Activated B cell treated with CpG ODN at 0.5 μM for 24 hours (primary cell): ENCODE measurements at regions not wholly inside any gene's neighbourhood (a gene's known extent, or its start where the extent isn't known, plus 50 kb on each side); places are given as distances from the start of the nearest gene placed in this dataset.

ENCODE experiments used
- ATAC-seq: fragments of 200-7000 bp; cut with Tn5 transposase; one replicate; pipeline ENCODE4 v1.10.0; 2021; ENCODE audit warnings: low read depth, mild to moderate bottlenecking, moderate library complexity
- CTCF ChIA-PET: fragments of 350-600 bp; sonication (Branson Sonifier 250); formaldehyde crosslinking; loops from one replicate; lab custom pipeline; 2021; ENCODE audit warnings: antibody characterized with exemption; lab: Charles Lee
- POLR2A ChIA-PET: fragments of 350-600 bp; sonication (Branson Sonifier 250); formaldehyde crosslinking; loops from one replicate; lab custom pipeline; 2021; ENCODE audit warnings: antibody characterized with exemption; lab: Charles Lee
- DNase-seq: peaks from one replicate; pipeline ENCODE4 v3.0.0; 2022
- H3K27ac Mint-ChIP-seq: one replicate; pipeline ENCODE4 v1.8.0; 2020; ENCODE audit warnings: mixed read lengths
- H3K27me3 Mint-ChIP-seq: one replicate; pipeline ENCODE4 v1.8.0; 2021; ENCODE audit warnings: mixed read lengths
- H3K36me3 Mint-ChIP-seq: one replicate; pipeline ENCODE4 v1.8.0; 2021; ENCODE audit warnings: low read depth, mixed read lengths
- H3K4me1 Mint-ChIP-seq: one replicate; pipeline ENCODE4 v1.8.0; 2021; ENCODE audit warnings: mixed read lengths
- H3K4me3 Mint-ChIP-seq: one replicate; pipeline ENCODE4 v1.8.0; 2020; ENCODE audit warnings: mild to moderate bottlenecking, mixed read lengths
- H3K9me3 Mint-ChIP-seq: one replicate; pipeline ENCODE4 v1.8.0; 2020; ENCODE audit warnings: mixed read lengths
- CTCF ChIP-seq: fragments of 200-600 bp; IDR thresholded peaks from one replicate; pipeline ENCODE4 v1.8.0; 2022; ENCODE audit warnings: antibody characterized with exemption, mild to moderate bottlenecking
- intact Hi-C: fragments of 100-400 bp; cut with micrococcal nuclease; formaldehyde crosslinking; loops from one replicate; pipeline ENCODE4 v1.15.1; 2024

DNA sequence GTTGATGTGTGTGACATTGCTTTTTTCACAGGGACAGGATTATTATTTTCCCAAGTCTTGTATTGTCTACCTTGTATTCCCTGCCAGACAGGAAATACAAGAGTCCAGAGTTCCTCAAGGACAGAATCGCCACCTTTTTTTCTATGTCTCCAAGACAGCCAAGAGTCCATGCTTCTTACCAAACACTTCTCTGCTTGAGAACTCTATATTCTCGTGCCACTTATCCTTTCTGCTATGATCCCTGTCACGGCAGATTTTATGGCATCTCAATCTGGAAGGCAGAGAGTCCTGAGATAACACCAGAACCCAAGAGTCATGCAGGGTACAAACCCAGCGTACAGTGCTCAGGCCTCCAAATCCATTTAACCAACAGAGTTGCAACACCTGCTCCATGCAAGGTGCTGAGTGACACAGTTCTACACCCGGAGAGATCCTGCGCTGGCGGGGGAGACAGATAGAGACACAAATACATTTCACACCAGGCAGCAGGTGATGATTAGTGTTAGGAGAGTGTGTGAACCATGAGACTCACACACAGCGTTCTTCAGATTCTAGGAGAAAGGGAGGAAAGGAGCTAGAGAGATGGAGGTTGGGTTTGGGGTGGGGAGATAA is 107.6 kb downstream of the NAV1 start:
- POLR2A ChIA-PET = no interaction called here
- Mint-ChIP-seq H3K4me3 (no peak overlapping the region), H3K27ac (no peak overlapping the region), H3K4me1 (peaks cover 4% of the 10 kb centered on the region), H3K27me3 (peaks cover 40% of the 10 kb centered on the region), H3K36me3 (no peaks in the 10 kb centered on the region), H3K9me3 (no peaks in the 10 kb centered on the region)
- DNase-seq (no peak), ATAC-seq (no peak)
- no peak for TF ChIP-seq CTCF
- CTCF ChIA-PET = no interaction called here
- intact Hi-C loops = no loop called here

- intact Hi-C loops = no loop called here
Measured at GRCh38 chr1:201647094-201647493, 108.2 kb downstream of the NAV1 start.

DNA sequence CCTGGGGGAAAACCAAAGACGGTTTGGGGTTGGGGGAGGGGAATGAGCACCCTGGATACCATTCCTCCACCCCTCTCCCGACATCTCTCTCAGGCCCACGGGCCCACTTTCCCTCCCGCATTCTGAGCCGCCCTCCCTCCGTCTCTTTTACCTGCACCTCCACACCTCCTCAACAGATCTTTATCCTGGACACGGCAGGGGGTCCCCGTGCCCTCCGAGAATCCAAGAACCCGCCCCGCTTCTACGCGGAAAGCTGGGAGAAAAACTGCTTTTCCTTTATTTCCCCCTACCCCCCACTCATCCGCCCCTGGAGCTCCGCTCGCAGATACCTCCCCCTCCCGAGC is 108.8 kb downstream of the NAV1 start:
- POLR2A ChIA-PET = no interaction called here
- CTCF ChIA-PET = no interaction called here
- Mint-ChIP-seq H3K9me3 (no peaks in the 10 kb centered on the region), H3K36me3 (no peaks in the 10 kb centered on the region), H3K27me3 (peaks cover 45% of the 10 kb centered on the region), H3K27ac (no peak overlapping the region), H3K4me3 (no peak overlapping the region), H3K4me1 (peaks cover 4% of the 10 kb centered on the region)
- no peak for TF ChIP-seq CTCF
- no peak for ATAC-seq
- intact Hi-C loops = no loop called here
- DNase-seq = no peak

More at GRCh38 chr1:201647094-201647493, 108.2 kb downstream of the NAV1 start:
- CTCF ChIA-PET = no interaction called here
- DNase-seq (no peak), ATAC-seq (no peak)
- Mint-ChIP-seq H3K9me3 (no peaks in the 10 kb centered on the region), H3K4me1 (peaks cover 4% of the 10 kb centered on the region), H3K36me3 (no peaks in the 10 kb centered on the region), H3K27ac (no peak overlapping the region), H3K27me3 (peaks cover 45% of the 10 kb centered on the region), H3K4me3 (no peak overlapping the region)
- POLR2A ChIA-PET = no interaction called here
- no peak for TF ChIP-seq CTCF

DNA sequence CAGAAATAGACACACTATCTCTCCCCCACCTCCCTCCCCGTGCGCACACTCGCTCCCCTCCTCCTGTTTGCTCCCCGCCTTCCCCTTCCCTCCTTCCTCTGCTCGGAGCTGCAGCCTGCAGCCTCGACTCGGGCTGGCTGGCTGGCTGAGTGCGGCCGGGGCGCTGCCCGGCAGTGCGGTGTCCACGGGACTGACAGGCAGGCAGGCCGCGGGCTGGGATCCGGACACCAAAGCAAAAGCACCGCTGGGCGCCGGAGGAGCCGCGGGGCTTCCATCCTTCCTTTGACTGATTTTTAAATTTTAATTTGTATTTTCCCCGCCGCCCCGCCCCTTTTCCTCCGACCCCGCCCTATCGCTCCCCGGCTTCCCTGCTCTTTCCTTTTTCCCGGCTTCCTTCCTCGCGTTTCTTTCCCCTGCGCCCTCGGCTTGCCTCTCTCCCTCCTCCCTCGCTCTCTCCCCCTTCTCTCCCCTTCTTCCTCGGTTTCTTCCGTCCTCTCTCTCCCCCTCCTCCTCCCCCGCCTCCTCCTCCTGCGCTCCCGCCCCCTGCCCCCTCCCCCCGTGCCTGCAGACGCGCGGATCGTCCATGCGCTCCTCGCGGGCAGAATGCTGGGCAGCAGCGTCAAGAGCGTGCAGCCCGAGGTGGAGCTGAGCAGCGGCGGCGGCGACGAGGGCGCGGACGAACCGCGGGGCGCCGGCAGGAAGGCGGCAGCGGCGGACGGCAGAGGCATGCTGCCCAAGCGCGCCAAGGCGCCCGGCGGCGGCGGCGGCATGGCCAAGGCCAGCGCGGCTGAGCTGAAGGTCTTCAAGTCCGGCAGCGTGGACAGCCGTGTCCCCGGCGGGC is 109.4 kb downstream of the NAV1 start:
- intact Hi-C loops = no loop called here
- no peak for ATAC-seq

More for the DNA sequence above, 109.4 kb downstream of the NAV1 start:
- H3K4me3 Mint-ChIP-seq = no peak overlapping the region
- no peak overlapping the region for H3K27ac Mint-ChIP-seq
- H3K36me3 Mint-ChIP-seq = no peaks in the 10 kb centered on the region
- H3K4me1 Mint-ChIP-seq = peaks cover 7% of the 10 kb centered on the region
- POLR2A ChIA-PET = no interaction called here
- H3K27me3 Mint-ChIP-seq = peaks cover 45% of the 10 kb centered on the region
- H3K9me3 Mint-ChIP-seq = no peaks in the 10 kb centered on the region
- CTCF ChIA-PET = no interaction called here
- DNase-seq = no peak
- TF ChIP-seq CTCF = no peak
